HUDEP-2 (cell line): ENCODE measurements at regions not wholly inside any gene's neighbourhood (a gene's known extent, or its start where the extent isn't known, plus 50 kb on each side); places are given as distances from the start of the nearest gene placed in this dataset.

ENCODE experiments used
- DNase-seq, 76 experiments: peaks; one replicate each; lab custom pipeline; 2025; ENCODE audit not compliant: unreplicated experiment in 76 of 76; lab: John Stamatoyannopoulos, UW

DNA sequence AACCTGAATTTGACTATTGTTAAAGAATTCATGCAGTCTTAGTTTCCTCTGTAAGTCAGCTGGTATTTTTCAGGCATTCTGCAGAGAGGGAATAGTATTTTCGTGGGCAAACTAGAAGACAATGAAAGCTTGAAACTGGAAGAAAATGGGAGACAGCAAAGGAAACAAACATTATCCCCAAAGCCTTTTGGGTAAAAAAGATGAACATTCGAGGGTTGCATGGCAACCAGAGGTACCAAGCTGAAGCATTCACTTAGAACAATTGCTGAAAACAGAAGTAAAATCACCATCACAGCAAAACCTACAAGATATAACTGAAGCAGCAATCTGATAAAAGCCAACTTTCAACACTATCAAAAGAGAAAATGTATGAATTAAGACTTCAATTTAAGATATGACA, 233.7 kb downstream of the SCG2 start:
- DNase-seq = no peak

DNA sequence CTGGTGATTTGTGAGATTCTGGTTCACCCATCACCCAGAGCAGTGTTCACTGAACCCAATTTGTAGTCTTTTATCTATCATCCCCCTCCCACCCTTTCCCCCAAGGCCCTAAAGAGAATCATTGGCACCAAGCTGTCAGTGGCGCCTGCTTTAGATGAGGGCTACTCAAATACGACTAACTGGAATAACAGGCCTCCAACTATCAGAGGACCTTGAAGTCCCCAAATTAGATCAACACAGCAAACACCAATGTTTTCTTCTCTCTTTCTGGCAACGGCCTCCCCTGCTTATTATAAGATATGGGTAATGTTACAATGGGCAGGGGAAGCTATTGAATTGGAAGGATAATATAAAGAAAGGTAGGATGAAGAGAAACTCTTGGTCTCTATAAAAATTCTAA, 232.3 kb downstream of the SCG2 start:
- DNase-seq = no peak

DNA sequence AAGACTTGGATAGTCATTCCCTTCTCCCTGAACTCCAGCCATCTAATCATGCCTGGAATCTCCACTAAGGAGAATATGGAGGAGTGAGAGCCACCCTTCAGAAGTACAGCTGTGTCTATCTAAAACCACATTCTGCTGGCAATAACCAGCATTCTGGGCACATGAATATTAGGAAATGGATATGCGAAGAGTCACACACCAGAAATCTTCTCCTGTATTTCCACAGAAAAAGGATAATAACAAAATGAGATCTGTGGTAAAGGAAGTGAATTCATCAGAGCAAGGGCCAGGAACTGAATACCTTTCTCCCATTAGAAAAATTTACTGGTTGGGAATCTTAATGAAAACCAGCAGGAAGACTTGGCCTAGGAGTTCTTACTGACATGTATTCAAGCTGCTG, 218.8 kb downstream of the SCG2 start:
- no peak for DNase-seq

DNA sequence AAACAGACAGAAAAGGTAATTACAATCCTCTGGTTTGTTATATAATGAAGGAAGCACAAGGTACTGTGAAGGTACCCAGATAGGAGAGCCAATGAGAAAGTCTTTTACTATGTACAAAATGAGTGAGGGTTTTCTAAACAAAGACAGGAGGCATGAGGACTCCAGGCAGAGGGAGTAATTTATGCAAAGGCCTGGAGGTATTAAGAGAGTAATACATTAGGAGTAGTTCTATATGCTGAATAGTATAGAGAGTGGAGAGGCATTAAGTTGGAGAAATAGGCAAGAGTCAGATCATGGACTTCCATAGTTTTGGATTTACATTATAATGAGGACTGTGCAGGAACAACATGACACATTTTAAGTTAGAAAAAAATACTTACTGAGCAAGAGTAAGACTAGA, 216.0 kb downstream of the SCG2 start:
- no peak for DNase-seq

DNA sequence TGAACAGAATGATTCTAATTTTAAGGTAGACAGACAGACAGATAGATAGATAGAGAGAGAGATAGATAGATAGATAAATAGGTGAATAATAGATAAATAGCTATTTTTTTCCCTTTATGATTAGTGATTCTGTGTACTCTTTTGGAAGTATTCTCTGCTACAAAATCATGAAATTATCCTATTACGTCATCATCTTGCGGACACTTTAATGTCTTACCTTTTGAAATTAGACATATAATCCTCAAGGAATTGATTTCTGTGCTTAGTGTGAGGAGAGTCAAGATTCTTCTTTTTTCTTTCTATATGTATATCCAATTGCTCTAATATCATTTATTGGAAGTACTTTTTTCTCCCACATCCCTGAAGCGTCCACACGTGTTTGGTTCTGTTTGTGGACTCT, 215.2 kb downstream of the SCG2 start:
- DNase-seq = no peak

DNA sequence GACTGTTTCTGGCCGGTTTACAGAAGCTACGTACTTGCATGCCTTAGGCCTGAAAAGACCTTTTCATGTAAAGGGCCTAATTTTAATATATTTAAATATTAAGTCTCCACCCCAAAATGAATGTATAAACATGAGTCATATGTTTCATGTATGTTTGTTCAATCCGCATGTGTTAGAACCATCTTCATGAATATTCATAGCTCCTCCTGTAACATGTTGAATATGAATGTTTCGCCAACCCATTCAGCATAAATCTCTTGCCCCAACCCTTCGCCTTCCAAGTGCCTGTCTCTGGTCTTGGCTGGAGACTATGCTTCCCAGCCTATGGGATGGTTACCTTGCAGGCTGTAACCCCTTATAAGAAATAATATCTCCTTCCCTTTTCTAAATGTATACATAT, 212.5 kb downstream of the SCG2 start:
- DNase-seq = no peak

DNA sequence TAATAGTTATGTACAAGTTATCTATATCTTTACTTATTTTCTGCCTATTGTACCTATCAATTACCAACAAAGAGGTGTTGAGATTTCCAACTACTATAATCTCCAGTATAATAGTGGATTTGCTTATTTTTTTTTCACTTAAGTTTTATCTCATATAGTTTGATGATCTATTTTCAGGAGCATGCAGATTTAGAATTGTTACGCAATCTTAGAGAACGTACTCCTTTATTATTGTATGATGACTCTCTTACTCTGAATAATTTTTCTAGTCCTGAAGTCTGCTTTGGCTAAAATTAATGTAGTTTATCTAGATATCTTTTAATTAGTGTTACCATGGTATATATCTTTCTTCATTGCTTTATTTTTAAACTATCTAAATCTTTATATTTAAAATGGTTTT, 205.2 kb downstream of the SCG2 start:
- no peak for DNase-seq

DNA sequence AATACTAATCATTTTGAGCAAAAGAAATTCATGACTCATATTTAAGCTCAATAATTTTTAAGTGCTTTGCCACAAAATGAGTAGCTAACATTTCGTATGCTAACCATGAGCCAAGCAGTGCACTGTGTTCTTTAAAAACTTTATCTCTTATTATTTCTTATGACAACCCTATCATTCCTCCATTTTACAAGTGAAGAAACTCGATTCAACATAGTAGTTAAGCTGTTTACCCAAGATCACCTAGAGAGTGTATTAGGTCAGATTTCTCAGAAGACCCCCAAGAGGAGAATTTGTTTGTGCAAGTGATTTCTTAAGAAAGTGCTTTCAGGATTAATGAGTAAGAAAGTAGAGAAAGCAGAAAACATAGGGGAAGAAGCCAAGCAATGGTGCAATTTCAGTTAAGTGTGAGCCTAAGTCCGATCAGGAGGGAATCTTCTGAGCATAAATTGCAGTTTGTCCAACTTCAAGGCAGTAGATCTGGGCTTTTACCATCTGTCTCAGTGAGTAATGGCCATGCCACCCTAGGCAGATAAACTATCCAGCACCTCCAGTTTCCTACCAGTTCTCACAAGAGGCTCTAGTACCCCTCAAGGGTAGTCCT, 202.7 kb downstream of the SCG2 start:
- no peak for DNase-seq

DNA sequence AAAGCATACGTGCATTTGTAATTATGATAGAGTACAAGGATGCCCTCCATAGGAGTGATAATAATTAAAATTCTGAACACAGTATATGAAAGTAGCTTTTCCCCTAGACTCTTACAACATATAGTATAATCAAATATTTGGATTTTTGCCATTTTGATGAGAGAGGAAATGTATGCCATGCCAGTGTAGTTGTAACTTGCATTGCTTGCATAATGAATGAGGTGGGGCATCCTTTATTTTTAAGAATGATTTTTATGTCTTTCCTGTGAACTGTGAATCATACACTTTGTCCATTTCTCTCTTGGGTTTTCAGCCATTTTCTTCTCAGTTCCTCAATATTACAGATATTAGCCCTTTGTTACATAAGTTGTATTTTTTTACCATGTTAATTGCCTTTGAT, 197.5 kb downstream of the SCG2 start:
- no peak for DNase-seq

DNA sequence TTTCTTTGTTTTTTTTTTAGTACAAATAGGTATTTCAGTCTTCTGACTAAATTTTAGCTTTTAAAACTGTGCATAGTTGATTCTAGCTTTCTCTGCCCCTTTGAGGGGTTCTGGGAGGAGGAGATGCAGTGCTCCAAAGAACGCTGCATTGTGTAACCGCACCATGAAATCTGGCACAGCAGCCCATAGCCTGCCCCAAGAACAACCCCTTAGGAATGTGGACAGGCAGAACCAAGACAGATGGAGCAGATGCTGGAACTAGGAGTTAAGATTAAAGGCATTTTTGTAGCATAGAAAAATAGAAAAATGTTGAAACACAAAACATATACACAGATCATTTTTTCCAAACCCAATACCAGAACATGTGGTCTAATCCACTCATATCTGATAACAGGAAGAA, 187.5 kb downstream of the SCG2 start:
- DNase-seq = no peak

DNA sequence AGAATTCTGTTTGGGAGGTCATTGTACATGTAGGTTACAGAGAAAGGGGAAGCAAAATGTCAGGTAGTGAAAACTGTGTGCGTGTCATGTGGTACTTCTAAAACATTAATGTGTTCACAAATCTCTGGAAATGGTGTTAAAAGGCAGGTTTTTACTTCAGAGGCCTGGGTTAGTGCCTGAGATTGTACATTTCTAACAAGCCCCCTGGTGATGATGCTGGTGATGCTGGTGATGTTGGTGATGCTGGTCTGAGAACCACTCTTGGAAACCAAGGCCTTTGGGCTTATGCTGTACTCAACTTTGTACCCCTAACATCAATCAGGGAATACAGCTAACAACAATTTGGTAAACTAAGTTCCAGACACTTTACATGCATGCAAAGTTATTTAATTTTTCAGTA, 187.1 kb downstream of the SCG2 start:
- DNase-seq = no peak

DNA sequence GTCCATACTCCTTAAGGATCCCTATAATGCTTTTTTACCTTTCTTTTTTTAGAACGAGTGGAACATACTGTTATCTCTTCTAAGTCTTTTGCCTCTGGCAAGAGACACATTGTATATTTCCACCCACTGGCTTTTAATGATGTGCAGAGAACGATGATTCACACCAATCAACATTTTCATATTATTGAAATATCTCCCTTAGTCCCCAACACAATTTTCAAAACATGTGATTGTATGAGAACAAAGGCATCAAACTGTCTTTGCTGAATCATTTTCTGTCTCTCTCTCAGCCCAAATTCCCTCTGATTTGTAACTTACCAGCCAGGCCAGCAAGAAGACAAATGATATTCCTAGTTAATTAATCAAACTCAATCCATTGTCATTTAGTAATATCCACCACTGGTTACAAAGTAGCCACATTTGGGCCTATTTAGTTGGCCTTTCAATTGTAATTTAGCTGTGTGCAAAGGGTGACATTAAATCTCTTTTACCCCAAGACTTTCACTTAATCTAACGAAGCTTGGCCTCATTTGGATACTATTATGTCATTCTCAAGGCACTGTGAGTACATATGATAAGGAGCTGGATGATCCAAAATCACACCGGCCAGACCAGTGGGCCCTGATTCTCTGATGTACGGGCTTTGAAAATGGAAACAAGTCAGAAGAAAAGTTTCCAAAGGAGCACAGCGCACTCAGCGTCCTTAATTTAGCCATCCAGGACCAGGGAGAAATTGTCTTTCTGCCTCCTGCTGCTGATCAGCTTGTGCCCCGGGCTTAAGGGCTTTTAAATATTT, 185.1 kb downstream of the SCG2 start:
- DNase-seq = peak in 1 of 76 experiments; percentile 2

DNA sequence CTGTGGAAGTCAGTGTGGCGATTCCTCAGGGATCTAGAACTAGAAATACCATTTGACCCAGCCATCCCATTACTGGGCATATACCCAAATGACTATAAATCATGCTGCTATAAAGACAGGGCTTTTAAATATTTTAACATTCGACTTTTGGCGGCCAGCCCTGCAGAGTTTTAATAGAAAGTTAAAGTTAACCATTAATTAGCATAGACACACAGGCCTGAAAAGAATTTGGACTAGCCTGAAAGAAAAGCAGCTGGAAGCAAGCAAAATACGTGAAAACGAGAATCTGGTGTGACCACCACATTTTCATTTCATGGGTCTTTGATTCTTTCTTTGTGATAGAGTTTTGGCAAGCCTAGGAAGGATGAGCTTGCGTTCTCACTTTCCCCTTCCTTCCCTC, 184.0 kb downstream of the SCG2 start:
- no peak for DNase-seq

DNA sequence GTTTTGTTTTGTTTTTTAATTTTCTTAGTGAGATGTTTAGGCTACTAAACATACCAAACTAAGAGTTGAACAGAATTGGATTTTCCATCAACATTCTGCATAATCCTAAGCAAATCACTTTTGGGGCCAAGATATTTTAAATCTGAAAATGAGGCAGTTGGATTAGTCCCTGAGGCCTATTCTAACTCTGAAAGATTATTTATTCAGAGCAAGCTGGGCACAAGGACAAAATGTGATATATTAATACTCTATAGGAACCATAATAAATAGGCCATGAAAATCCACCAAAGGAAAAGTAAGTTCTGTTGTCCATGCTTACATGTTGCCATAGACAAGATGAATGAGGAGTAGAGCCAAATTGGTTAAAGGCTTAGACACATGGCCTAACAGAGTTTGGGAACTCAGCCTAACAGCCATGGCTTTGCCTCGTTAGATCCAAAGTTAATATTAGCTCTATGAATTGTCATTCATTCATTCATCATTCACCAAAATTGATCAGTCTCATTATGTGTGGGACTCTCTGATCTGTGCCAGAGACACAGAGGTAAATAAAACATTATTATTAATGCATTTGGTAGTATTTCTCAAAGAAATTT, 183.5 kb downstream of the SCG2 start:
- no peak for DNase-seq

DNA sequence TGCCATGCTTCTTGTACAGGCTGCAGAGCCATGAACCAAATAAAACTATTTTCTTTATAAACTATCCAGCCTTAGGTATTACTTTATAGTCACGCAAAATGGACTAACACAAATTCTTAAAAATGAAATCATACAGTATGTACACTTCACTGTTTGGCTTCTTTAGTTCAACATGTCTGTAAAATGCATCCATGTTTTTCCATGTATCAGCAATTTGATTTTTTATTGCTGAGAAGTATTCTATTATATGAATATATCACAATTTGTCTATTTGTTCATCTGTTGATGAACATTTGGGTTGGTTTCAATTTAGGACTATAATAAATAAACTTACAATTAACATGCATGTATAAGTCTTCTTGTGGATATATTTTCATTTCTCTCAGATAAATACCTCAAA, 182.1 kb downstream of the SCG2 start:
- no peak for DNase-seq

DNA sequence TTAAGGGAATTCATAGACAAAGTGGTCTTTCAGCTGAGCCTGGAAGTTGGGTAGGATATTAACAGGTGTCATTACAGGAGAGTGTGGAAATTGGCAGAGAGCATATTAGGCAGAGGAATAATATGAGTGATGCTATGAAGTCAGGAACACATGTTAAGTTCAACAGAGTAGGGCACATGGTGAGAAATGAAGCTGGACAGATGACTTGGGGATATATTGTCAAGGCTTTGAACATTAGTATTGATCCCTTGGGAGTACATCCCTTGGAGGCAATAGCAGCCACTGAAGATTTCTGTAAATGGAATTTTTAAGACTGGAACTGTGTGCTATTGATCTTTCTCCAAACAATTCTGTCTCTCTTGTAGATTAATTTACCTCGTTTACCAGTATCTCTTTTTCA, 170.7 kb downstream of the SCG2 start:
- DNase-seq = no peak

DNA sequence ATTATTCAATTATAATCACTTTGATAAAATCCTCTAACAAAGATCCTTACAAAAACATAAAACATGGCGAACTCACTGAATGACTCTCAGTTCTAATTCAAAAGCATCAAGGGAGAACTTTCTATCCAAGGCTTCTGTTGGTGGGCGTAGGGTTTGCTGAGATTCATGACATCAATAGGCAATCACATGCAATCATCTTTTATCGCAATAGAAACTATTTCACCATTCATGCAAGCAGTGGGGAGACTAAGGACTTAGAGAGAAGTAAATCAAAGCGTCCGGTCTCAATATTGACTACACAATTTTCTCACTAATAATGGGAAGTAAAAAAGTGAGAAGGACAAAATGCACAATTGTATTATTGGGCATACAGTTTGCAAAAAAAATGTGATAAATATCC, 168.7 kb downstream of the SCG2 start:
- no peak for DNase-seq

DNA sequence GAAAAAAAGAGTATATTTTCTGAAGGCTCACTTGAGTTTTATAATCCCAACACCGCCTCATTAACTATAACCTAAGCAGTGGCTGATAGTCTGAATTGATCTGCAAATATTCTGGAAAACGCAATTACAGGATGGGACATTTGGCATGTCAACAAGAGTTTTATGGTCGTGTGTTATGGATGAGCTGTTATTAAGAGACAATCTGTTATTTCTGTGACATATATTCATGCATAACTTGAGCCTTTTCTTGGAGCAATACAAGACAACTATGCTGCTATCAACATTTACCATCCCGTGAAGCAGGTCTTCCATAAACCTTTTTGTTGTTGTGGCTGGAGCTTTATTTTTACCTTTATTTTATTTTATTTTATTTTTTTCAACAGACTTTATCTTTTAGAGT, 164.4 kb downstream of the SCG2 start:
- DNase-seq = no peak

DNA sequence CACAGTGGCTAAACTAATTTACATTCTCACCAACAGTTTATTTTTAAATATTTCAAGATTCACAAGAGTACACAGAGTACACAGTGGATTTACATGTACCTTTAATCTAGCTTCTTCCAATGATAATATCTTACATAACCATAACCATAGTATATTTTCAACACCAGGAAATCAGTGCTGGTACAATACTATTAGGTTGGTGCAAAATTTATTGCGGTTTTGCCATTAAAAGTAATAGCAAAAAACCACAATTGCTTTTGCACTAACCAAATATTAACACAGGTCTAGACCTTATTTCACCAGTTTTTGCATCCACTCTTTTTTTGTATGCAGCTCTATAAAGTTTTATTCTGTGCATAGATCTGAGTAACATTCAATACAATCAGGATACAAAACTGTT, 163.0 kb downstream of the SCG2 start:
- no peak for DNase-seq

DNA sequence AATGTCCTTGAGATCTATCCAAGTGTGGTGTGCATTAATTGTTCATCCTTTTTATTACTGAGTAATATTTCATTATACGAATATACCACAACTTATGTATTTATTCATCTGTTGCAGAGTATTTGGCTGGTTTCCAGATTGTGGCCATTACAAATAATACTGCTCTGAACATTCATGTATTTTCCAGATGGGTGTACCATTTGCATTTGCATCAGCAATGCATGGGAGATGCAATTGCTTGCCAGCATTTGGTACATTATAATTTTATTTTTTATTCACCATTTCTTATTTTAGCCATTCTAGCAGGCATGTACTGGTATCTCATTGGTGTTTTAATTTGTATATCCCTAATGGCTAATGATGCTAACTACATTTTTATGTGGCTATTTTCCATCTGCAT, 162.4 kb downstream of the SCG2 start:
- DNase-seq = no peak

DNA sequence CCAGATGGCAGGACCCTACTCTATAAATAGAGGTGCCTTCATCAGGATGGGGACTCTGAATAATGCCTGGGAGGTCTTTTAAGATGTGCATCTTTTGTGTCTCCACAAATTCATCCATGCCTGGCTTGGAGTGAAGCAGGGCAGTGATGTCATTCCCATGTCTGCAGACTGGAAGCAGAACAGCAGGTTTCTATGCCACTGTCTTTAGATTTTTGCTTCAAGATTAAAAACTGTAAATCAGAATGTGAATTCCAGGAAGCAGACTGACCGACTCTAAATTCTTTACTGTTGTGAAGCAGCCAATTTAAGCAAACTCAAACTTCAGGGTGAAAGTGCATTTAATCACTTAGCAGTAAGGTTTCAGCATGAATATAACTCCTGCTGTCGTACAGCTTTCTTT, 159.3 kb downstream of the SCG2 start:
- no peak for DNase-seq

DNA sequence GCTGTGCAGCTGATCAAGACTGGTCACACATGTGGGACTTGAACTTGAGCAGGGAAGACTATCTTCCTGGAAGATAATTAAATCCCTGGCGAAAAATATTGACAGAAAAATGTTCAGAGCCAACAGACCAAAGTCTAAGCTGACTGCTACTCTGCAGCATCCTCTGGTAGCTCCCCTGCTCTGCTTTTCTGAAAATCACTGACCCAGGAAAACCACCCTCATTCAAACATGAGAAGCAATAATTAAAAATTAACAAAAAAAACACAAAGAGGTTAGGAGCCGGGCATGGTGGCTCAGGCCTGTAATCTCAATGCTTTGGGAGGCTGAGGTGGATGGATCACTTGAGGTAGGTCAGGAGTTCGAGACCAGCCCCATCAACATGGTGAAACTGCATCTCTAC, 151.9 kb downstream of the SCG2 start:
- DNase-seq = no peak
